IMR-90 (cell line): ENCODE measurements at regions not wholly inside any gene's neighbourhood (a gene's known extent, or its start where the extent isn't known, plus 50 kb on each side); places are given as distances from the start of the nearest gene placed in this dataset.

Experiments
- ATAC-seq: fragments of 200-7000 bp; cut with Tn5 transposase; 2 replicates; pipeline ENCODE4 v1.9.1; 2020; ENCODE audit warnings: low read depth, mild to moderate bottlenecking, moderate library complexity
- BruUV-seq: library from RNA; stranded (reverse); fragments of 400-500 nt; replicated peaks from 2 replicates; lab custom pipeline; 2021; lab: Mats Ljungman, UMichigan
- CTCF ChIA-PET: fragments of 300-600 bp; formaldehyde crosslinking; extraction: SDS; loops from one replicate; lab custom pipeline; 2021; ENCODE audit warnings: antibody characterized with exemption; lab: Yijun Ruan, JAX
- POLR2A ChIA-PET: fragments of 300-600 bp; sonication (Branson Sonifier 250); formaldehyde crosslinking; loops from one replicate; lab custom pipeline; 2022; ENCODE audit warnings: antibody characterized with exemption; ENCODE audit not compliant: unreplicated experiment; lab: Charles Lee
- DNase-seq: peaks from one replicate; pipeline ENCODE4 v3.0.0; 2013
- H2AFZ ChIP-seq: replicated peaks from 2 replicates; pipeline ENCODE3; 2013; ENCODE audit warnings: low read length, mild to moderate bottlenecking; ENCODE audit not compliant: poor library complexity
- H2AK5ac ChIP-seq: 2 replicates; pipeline ENCODE4 v1.6.1; 2013; ENCODE audit warnings: low read depth, low read length, inconsistent platforms
- H2AK9ac ChIP-seq: replicated peaks from 2 replicates; pipeline ENCODE3; 2013; ENCODE audit warnings: mild to moderate bottlenecking, low read depth, low read length, moderate library complexity; ENCODE audit not compliant: poor library complexity
- H2BK120ac ChIP-seq: 2 replicates; pipeline ENCODE4 v1.6.1; 2013; ENCODE audit warnings: low read depth, low read length, inconsistent platforms
- H2BK15ac ChIP-seq: 3 replicates; pipeline ENCODE4 v1.6.1; 2013; ENCODE audit warnings: low read depth, low read length, inconsistent platforms
- H2BK20ac ChIP-seq: 2 replicates; pipeline ENCODE4 v1.6.1; 2013; ENCODE audit warnings: low read depth, mild to moderate bottlenecking, inconsistent platforms, low read length, moderate library complexity
- H2BK5ac ChIP-seq: 2 replicates; pipeline ENCODE4 v1.6.1; 2013; ENCODE audit warnings: mild to moderate bottlenecking, low read depth, low read length, inconsistent platforms; ENCODE audit not compliant: poor library complexity, severe bottlenecking
- H3K14ac ChIP-seq: replicated peaks from 2 replicates; pipeline ENCODE4 v1.6.1; 2013; ENCODE audit warnings: low read depth, low read length, inconsistent platforms
- H3K18ac ChIP-seq: 2 replicates; pipeline ENCODE4 v1.6.1; 2013; ENCODE audit warnings: low read depth, low read length, control low read depth
- H3K23ac ChIP-seq: 2 replicates; pipeline ENCODE4 v1.6.1; 2013; ENCODE audit warnings: low read depth, low read length, inconsistent platforms
- H3K27ac ChIP-seq: 2 replicates; pipeline ENCODE4 v1.5.1; 2013; ENCODE audit warnings: mild to moderate bottlenecking, control low read depth, low read length; ENCODE audit not compliant: insufficient read depth
- H3K27me3 ChIP-seq: 2 replicates; pipeline ENCODE4 v1.6.1; 2013; ENCODE audit warnings: low read length; ENCODE audit not compliant: control insufficient read depth, insufficient read depth
- H3K36me3 ChIP-seq: 2 replicates; pipeline ENCODE4 v1.6.1; 2013; ENCODE audit warnings: low read length, mixed read lengths; ENCODE audit not compliant: control insufficient read depth, insufficient read depth
- H3K4ac ChIP-seq: 2 replicates; pipeline ENCODE4 v1.6.1; 2013; ENCODE audit warnings: low read depth, low read length, inconsistent platforms
- H3K4me1 ChIP-seq: 2 replicates; pipeline ENCODE4 v1.6.1; 2013; ENCODE audit warnings: low read length, mixed read lengths; ENCODE audit not compliant: control insufficient read depth, insufficient read depth
- H3K4me2 ChIP-seq: 2 replicates; pipeline ENCODE4 v1.6.1; 2013; ENCODE audit warnings: low read depth, mild to moderate bottlenecking, control low read depth, low read length, moderate library complexity
- H3K4me3 ChIP-seq: 2 replicates; pipeline ENCODE4 v1.5.1; 2013; ENCODE audit warnings: low read depth, mild to moderate bottlenecking, control low read depth, low read length, moderate library complexity; ENCODE audit not compliant: insufficient read depth
- H3K56ac ChIP-seq: 2 replicates; pipeline ENCODE4 v1.6.1; 2013; ENCODE audit warnings: low read length, inconsistent platforms; ENCODE audit not compliant: insufficient read depth; ENCODE audit errors: extremely low read depth
- H3K79me1 ChIP-seq, 2 experiments: 2 replicates each; pipeline ENCODE4 v1.6.1; 2013; ENCODE audit warnings: low read length in 2 of 2, inconsistent platforms in 1 of 2, low read depth in 1 of 2
- H3K9ac ChIP-seq: 2 replicates; pipeline ENCODE4 v1.6.1; 2013; ENCODE audit warnings: low read depth, low read length, control low read depth
- H3K9me1 ChIP-seq: 2 replicates; pipeline ENCODE4 v1.6.1; 2013; ENCODE audit warnings: low read length, inconsistent platforms; ENCODE audit not compliant: insufficient read depth
- H3K9me3 ChIP-seq: 2 replicates; pipeline ENCODE4 v1.6.1; 2013; ENCODE audit warnings: low read length; ENCODE audit not compliant: control insufficient read depth, insufficient read depth
- H4K20me1 ChIP-seq: 2 replicates; pipeline ENCODE4 v1.6.1; 2013; ENCODE audit warnings: low read length, inconsistent platforms; ENCODE audit not compliant: insufficient read depth
- H4K5ac ChIP-seq: 2 replicates; pipeline ENCODE4 v1.6.1; 2013; ENCODE audit warnings: mild to moderate bottlenecking, low read depth, low read length, control low read depth
- H4K8ac ChIP-seq, 2 experiments: 2 replicates each; pipeline ENCODE4 v1.6.1; 2013; ENCODE audit warnings: low read depth in 2 of 2, low read length in 2 of 2, control low read depth in 1 of 2, inconsistent platforms in 1 of 2
- H4K91ac ChIP-seq: 2 replicates; pipeline ENCODE4 v1.6.1; 2013; ENCODE audit warnings: low read depth, low read length, inconsistent platforms; ENCODE audit not compliant: insufficient read depth
- CHD1 ChIP-seq: IDR thresholded peaks from 2 replicates; pipeline ENCODE4 v1.6.1; 2012; ENCODE audit warnings: low read depth, low read length, improper control_type of control experiment
- CTCF ChIP-seq: conservative IDR thresholded peaks from 2 replicates; pipeline ENCODE4 v1.5.1; 2012; ENCODE audit warnings: mild to moderate bottlenecking, low read depth, low read length, improper control_type of control experiment
- MAFK ChIP-seq: IDR thresholded peaks from 2 replicates; pipeline ENCODE4 v1.6.1; 2012; ENCODE audit warnings: low read depth, low read length, improper control_type of control experiment
- SMC3 ChIP-seq: fragments of 150-350 bp; IDR thresholded peaks from 2 replicates; pipeline ENCODE4 v1.6.1; 2016; ENCODE audit warnings: low read depth, mild to moderate bottlenecking, antibody characterized with exemption, low read length, moderate library complexity
- dilution Hi-C: fragments of 300-500 bp; cut with HindIII; formaldehyde crosslinking; loops from one replicate; pipeline ENCODE4 v1.14.3; 2018; ENCODE audit warnings: low sequenced_read_pairs; ENCODE audit not compliant: unreplicated experiment
- in situ Hi-C: fragments of 300-500 bp; cut with MboI; formaldehyde crosslinking; loops from 3 replicates; pipeline ENCODE4 v1.14.3; 2019; ENCODE audit warnings: low sequenced_read_pairs, inconsistent platforms, mixed read lengths
- intact Hi-C: fragments of 100-400 bp; cut with micrococcal nuclease; formaldehyde crosslinking; loops from 2 replicates; pipeline ENCODE4 v1.10.0; 2022

GRCh38 chr17:73799096-73799495, 154.9 kb upstream of the SDK2 start:
- Histone ChIP-seq H2AK5ac (no peak overlapping the region), H3K14ac (no peak overlapping the region), H3K79me1 (no peaks in the 10 kb centered on the region), H2BK15ac (no peak overlapping the region), H3K9me3 (peaks cover 35% of the 10 kb centered on the region), H2BK5ac (no peak overlapping the region), H3K36me3 (no peaks in the 10 kb centered on the region), H3K27ac (no peak overlapping the region), H3K9ac (no peak overlapping the region), H4K8ac (no peak overlapping the region), H2AK9ac (no peak overlapping the region), H3K4me2 (no peak overlapping the region), H3K18ac (no peak overlapping the region), H3K4me1 (no peaks in the 10 kb centered on the region), H3K56ac (no peak overlapping the region), H3K4me3 (no peak overlapping the region), H3K9me1 (no peaks in the 10 kb centered on the region), H3K23ac (no peak overlapping the region), H2BK20ac (no peak overlapping the region), H2BK120ac (no peak overlapping the region), H4K20me1 (no peaks in the 10 kb centered on the region), H4K5ac (no peak overlapping the region), H3K27me3 (no peaks in the 10 kb centered on the region), H2AFZ (no peak overlapping the region), H4K91ac (no peak overlapping the region), H3K4ac (no peak overlapping the region)
- ChIA-PET CTCF (no interaction called here), POLR2A (no interaction called here)
- ATAC-seq (no peak), DNase-seq (no peak)
- no peak for TF ChIP-seq CHD1
- no peak for TF ChIP-seq SMC3
- TF ChIP-seq MAFK = no peak
- TF ChIP-seq CTCF = no peak
- in situ Hi-C loops (no loop called here), dilution Hi-C loops (no loop called here), intact Hi-C loops (no loop called here)
- no TSS peak for BruUV-seq
